OCI-LY7 (cell line): ENCODE measurements at regions not wholly inside any gene's neighbourhood (a gene's known extent, or its start where the extent isn't known, plus 50 kb on each side); places are given as distances from the start of the nearest gene placed in this dataset.

Experiments used
- BruUV-seq: library from RNA; stranded (reverse); fragments of 400-500 nt; replicated peaks from 2 replicates; lab custom pipeline; 2021; lab: Mats Ljungman, UMichigan
- CTCF ChIA-PET: fragments of 300-600 bp; sonication (Branson Sonifier 250); formaldehyde crosslinking; loops from one replicate; lab custom pipeline; 2022; ENCODE audit warnings: antibody characterized with exemption; ENCODE audit not compliant: unreplicated experiment; lab: Charles Lee
- POLR2A ChIA-PET: fragments of 300-600 bp; sonication (Branson Sonifier 250); formaldehyde crosslinking; loops from one replicate; lab custom pipeline; 2022; ENCODE audit warnings: antibody characterized with exemption; lab: Charles Lee
- DNase-seq: peaks from one replicate; pipeline ENCODE4 v3.0.0-alpha.2; 2015; ENCODE audit warnings: low spot score
- H2AFZ ChIP-seq: fragments of 200-600 bp; sonication (generic), shearing (Covaris generic); 2 replicates; pipeline ENCODE4 v1.6.1; 2014; ENCODE audit warnings: mild to moderate bottlenecking, antibody characterized with exemption, low read length, moderate library complexity
- H3K27ac ChIP-seq: fragments of 200-600 bp; sonication (generic); 2 replicates; pipeline ENCODE4 v1.5.1; 2014; ENCODE audit warnings: mixed run types, low read depth, mild to moderate bottlenecking, moderate library complexity, low read length, inconsistent platforms; ENCODE audit not compliant: poor library complexity, severe bottlenecking
- H3K36me3 ChIP-seq: fragments of 200-600 bp; sonication (generic); 2 replicates; pipeline ENCODE4 v1.6.1; 2014; ENCODE audit warnings: mild to moderate bottlenecking, antibody characterized with exemption, low read length, moderate library complexity, mixed read lengths; ENCODE audit not compliant: insufficient read depth
- H3K4me1 ChIP-seq: fragments of 200-600 bp; sonication (generic); 2 replicates; pipeline ENCODE4 v1.5.1; 2014; ENCODE audit warnings: mild to moderate bottlenecking, low read length; ENCODE audit not compliant: insufficient read depth, poor library complexity, severe bottlenecking
- H3K4me2 ChIP-seq: fragments of 200-600 bp; sonication (generic); 2 replicates; pipeline ENCODE4 v1.6.1; 2014; ENCODE audit warnings: mild to moderate bottlenecking, low read length
- H3K4me3 ChIP-seq: fragments of 200-600 bp; sonication (generic); 2 replicates; pipeline ENCODE4 v1.5.1; 2014; ENCODE audit warnings: mild to moderate bottlenecking, low read depth, low read length; ENCODE audit not compliant: poor library complexity, severe bottlenecking
- H3K79me2 ChIP-seq: fragments of 200-600 bp; sonication (generic); 2 replicates; pipeline ENCODE4 v1.6.1; 2016; ENCODE audit warnings: low read depth, mild to moderate bottlenecking, low read length, moderate library complexity, mixed read lengths; ENCODE audit not compliant: insufficient read depth
- H3K9me2 ChIP-seq: fragments of 200-600 bp; sonication (generic); 2 replicates; pipeline ENCODE4 v1.6.1; 2016; ENCODE audit warnings: mild to moderate bottlenecking, low read length, mixed read lengths; ENCODE audit not compliant: insufficient read depth
- H3K9me3 ChIP-seq: fragments of 200-600 bp; sonication (generic); 2 replicates; pipeline ENCODE4 v1.6.1; 2014; ENCODE audit warnings: mild to moderate bottlenecking, mixed run types, low read length, mixed read lengths
- H4K20me1 ChIP-seq: fragments of 200-600 bp; sonication (generic); 2 replicates; pipeline ENCODE4 v1.6.1; 2014; ENCODE audit warnings: mild to moderate bottlenecking, antibody characterized with exemption, low read length, moderate library complexity, mixed read lengths; ENCODE audit not compliant: insufficient read depth
- EZH2phosphoT487 ChIP-seq: fragments of 200-600 bp; sonication (generic); IDR thresholded peaks from 2 replicates; pipeline ENCODE4 v1.6.1; 2018; ENCODE audit warnings: low read depth, borderline replicate concordance, mild to moderate bottlenecking, mixed run types, antibody characterized with exemption, low read length, moderate library complexity, mixed read lengths
- intact Hi-C: fragments of 100-400 bp; cut with micrococcal nuclease; formaldehyde crosslinking; loops from one replicate; pipeline ENCODE4 v1.10.0; 2022; ENCODE audit not compliant: unreplicated experiment
- TF ChIP-seq, protein P1 (sequence below): fragments of 200-600 bp; sonication (generic); conservative IDR thresholded peaks from 2 replicates; pipeline ENCODE4 v1.5.1; 2014; ENCODE audit warnings: mild to moderate bottlenecking, antibody characterized with exemption, low read length, moderate library complexity, mixed read lengths

DNA sequence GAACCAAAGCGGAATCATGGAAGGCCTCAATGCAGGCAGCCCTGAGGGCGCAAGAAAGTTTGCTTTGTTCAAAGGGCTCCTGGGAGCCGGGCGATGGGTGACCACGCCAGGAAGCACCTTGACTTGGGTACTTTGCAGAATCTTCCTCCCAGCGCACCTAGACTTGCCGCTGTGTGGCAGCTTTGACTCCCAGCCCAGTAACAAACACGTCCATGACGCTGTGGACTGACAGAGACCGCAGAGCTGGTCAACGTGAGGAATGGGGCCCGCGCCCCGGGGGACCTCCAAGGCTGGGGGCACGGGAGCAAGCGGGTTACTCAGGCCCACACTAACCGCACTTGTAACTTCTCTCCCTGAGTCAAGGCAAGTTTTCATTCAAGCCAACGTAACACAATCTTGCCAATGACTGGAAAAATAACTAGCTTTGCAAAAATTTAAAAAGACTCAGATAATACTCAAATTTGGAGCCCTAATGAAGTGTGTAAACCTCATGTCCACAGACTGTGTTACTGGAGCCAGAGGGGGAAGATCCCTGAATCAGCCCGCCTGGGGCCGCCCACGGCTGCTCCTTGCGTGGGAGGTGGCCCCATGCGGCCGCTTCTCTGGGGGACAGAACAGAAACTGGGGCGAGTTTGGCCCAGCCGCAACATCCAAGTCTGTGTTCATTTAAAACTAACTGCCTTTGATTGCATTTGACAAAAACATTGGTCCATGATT lies 130.8 kb downstream of the DNAJB6 start:
- no peak overlapping the region for H3K4me2 ChIP-seq
- no peak overlapping the region for H2AFZ ChIP-seq
- intact Hi-C loops: no loop called here
- BruUV-seq: no TSS peak
- ChIA-PET POLR2A (no interaction called here), CTCF (no interaction called here)
- peaks cover under 1% of the 10 kb centered on the region; the same call in 1 of the 2 replicates for H3K9me3 ChIP-seq
- no peak for TF ChIP-seq EZH2phosphoT487
- TF ChIP-seq, protein P1, sequence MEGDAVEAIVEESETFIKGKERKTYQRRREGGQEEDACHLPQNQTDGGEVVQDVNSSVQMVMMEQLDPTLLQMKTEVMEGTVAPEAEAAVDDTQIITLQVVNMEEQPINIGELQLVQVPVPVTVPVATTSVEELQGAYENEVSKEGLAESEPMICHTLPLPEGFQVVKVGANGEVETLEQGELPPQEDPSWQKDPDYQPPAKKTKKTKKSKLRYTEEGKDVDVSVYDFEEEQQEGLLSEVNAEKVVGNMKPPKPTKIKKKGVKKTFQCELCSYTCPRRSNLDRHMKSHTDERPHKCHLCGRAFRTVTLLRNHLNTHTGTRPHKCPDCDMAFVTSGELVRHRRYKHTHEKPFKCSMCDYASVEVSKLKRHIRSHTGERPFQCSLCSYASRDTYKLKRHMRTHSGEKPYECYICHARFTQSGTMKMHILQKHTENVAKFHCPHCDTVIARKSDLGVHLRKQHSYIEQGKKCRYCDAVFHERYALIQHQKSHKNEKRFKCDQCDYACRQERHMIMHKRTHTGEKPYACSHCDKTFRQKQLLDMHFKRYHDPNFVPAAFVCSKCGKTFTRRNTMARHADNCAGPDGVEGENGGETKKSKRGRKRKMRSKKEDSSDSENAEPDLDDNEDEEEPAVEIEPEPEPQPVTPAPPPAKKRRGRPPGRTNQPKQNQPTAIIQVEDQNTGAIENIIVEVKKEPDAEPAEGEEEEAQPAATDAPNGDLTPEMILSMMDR: no peak
- H4K20me1 ChIP-seq: no peaks in the 10 kb centered on the region
- no peak overlapping the region for H3K27ac ChIP-seq
- no peaks in the 10 kb centered on the region for H3K4me1 ChIP-seq
- no peaks in the 10 kb centered on the region for H3K79me2 ChIP-seq
- H3K4me3 ChIP-seq: no peak overlapping the region
- DNase-seq: no peak
- no peaks in the 10 kb centered on the region for H3K36me3 ChIP-seq
- H3K9me2 ChIP-seq: no peaks in the 10 kb centered on the region

DNA sequence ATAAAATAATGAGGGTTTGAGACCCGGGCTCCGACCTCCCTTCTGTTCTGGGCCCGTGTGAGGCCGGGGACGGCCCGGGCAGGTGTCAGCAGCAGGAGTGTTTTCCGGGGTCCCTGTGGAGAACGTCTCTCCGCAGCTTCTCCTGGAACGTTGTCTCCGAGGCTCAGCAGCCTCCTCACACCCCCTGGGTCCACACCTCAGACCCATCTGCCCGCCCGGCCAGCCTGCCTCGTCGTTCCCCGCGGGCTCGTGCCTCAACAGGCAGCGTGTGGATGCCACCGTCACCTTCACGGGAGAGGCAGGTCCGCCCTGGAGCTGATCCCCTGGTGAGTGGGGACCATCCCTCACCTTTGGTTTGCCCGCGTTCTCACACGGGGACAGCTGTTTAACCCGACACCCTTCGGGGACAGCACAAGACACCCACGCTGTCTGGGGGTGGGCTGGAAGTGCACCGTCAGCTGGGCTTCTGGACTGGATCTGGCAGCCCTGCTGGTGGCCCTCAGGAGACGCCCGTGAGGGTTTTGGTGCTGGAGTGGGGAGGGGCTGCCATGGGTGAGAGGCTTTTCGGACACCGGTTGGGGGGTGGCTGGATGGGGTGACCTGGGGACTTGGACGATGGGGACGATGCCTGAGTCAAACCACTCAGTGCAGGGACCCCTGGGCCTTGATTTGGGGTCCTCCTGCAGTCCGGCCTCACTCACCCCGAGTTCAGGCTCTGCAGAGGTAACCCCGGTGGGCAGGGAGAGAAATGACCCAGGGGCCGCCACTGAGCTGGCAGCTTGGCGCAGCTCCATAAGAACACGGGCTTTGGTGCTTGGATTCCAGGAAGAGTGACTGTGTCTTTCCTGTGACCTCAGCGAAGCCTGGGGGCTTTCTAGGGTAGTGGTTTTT lies 131.7 kb downstream of the DNAJB6 start:
- H4K20me1 ChIP-seq: no peaks in the 10 kb centered on the region
- POLR2A ChIA-PET: no interaction called here
- H3K36me3 ChIP-seq: no peaks in the 10 kb centered on the region
- no peaks in the 10 kb centered on the region for H3K4me1 ChIP-seq
- no peak overlapping the region for H3K4me3 ChIP-seq
- no peak for DNase-seq
- no peak overlapping the region for H3K27ac ChIP-seq
- no peak for TF ChIP-seq EZH2phosphoT487
- TF ChIP-seq, protein P1: no peak
- H3K4me2 ChIP-seq: no peak overlapping the region
- no peak overlapping the region for H2AFZ ChIP-seq
- CTCF ChIA-PET: no interaction called here
- no peaks in the 10 kb centered on the region for H3K9me2 ChIP-seq
- no TSS peak for BruUV-seq
- H3K79me2 ChIP-seq: no peaks in the 10 kb centered on the region
- H3K9me3 ChIP-seq: peaks cover 9% of the 10 kb centered on the region
- intact Hi-C loops: no loop called here
